ENCODE measurements at regions not wholly inside any gene's neighbourhood (a gene's known extent, or its start where the extent isn't known, plus 50 kb on each side); places are given as distances from the start of the nearest gene placed in this dataset.

DNA sequence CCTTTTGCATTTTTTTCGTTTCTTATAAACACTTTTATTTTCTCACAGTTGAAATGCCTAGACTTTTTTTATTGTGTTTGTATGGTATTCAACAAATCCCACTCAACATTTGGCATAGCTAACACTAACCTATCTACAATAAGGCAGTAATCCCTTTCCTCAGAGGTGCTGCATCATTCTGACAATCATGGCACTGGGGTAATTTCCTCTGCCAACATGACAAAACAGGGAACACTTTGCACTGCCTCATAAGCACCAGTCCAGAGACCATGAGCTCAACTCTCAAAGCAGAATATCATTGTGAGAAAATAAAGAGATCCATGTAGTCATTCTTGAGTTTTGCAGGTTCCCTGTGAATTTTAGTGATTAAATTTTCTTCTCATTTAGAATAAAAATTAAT lies 183.8 kb upstream of the INTU start:
- TF ChIP-seq, protein P1, sequence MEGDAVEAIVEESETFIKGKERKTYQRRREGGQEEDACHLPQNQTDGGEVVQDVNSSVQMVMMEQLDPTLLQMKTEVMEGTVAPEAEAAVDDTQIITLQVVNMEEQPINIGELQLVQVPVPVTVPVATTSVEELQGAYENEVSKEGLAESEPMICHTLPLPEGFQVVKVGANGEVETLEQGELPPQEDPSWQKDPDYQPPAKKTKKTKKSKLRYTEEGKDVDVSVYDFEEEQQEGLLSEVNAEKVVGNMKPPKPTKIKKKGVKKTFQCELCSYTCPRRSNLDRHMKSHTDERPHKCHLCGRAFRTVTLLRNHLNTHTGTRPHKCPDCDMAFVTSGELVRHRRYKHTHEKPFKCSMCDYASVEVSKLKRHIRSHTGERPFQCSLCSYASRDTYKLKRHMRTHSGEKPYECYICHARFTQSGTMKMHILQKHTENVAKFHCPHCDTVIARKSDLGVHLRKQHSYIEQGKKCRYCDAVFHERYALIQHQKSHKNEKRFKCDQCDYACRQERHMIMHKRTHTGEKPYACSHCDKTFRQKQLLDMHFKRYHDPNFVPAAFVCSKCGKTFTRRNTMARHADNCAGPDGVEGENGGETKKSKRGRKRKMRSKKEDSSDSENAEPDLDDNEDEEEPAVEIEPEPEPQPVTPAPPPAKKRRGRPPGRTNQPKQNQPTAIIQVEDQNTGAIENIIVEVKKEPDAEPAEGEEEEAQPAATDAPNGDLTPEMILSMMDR (conservative IDR thresholded peaks at IDR 0.05 in 1 of 2, IDR thresholded peaks at IDR 0.05 in 1 of 2; ENCODE audit: low read depth in 1 of 2, low read length in 2 of 2), result no peak
- no peak for TF ChIP-seq EZH2 (IDR thresholded peaks at IDR 0.05; ENCODE audit: low read length, missing control alignments)

Measured in fibroblast of lung (primary cell).